Renal pelvis (tissue), 1 donor: ENCODE measurements at regions not wholly inside any gene's neighbourhood (a gene's known extent, or its start where the extent isn't known, plus 50 kb on each side); places are given as distances from the start of the nearest gene placed in this dataset.

Experiments used
- DNase-seq: peaks from one replicate; pipeline ENCODE4 v3.0.0-alpha.2; 2013

DNA sequence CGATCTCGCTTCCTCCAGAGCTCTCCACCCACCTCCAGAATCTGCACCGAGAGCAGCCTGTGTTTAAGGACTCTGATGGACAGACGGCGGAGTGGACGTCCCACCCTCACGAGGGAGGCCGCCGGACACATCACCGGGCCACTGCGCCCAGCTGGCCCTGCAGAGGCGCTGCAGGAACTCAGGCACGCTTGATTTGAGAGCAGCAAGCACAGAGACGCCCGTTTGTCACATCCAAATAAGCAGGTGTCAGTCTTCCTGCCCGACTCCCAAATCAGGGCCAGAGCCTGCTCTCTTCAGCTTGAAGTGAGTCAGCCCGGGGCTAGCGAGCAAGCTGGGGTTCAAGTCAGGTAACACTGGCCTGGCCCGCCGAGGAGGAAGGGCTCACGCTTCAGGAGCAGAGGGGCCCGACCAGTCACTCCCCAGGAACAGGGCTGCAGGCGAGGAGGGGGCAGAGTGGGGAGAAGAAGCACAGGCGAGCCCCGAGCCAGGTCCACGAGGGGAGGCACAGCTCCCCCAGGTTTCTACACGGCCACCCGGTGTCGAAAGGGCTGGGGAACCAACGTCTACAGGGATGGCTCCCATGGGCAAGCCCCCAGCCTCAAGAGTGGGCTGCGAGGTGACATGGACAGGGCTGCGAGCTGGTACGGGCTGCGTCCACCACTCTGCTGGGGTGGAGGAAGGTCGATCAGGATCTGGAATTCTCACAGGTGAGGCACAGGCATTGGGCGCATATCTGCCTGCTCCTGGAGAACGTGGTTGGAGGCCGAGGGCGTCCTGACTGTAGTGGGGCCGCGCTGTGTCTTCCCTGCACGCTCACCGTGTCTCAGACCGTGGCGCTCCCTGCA is 52.5 kb upstream of the CTDP1 start:
- DNase-seq: no peak

DNA sequence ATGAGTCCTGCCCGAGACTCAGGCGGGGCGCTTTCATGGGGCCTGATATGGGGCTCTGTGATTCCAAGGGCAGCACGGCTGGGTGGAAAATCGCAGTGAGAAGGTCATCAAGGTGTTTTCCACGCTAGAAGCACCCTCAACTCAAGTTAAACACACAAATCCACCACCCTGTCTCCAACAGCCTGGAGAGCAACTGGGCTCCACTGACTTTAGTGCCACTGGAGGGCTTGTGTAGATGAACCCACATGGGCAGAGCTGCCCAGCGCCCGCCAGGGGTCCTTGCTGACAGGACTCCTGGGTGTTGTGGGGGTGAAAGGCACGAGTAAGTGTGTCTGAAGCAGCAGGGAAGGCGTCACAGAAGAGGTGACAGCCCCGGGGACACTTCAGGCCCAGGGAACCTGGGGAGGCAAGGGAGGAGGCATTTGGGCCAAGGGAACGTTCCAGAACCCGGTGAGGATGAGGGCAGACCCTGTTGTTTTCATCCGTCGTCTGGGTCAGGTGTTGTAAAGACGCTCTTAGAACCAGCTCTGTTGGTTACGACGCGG is 51.8 kb upstream of the CTDP1 start:
- DNase-seq: no peak

DNA sequence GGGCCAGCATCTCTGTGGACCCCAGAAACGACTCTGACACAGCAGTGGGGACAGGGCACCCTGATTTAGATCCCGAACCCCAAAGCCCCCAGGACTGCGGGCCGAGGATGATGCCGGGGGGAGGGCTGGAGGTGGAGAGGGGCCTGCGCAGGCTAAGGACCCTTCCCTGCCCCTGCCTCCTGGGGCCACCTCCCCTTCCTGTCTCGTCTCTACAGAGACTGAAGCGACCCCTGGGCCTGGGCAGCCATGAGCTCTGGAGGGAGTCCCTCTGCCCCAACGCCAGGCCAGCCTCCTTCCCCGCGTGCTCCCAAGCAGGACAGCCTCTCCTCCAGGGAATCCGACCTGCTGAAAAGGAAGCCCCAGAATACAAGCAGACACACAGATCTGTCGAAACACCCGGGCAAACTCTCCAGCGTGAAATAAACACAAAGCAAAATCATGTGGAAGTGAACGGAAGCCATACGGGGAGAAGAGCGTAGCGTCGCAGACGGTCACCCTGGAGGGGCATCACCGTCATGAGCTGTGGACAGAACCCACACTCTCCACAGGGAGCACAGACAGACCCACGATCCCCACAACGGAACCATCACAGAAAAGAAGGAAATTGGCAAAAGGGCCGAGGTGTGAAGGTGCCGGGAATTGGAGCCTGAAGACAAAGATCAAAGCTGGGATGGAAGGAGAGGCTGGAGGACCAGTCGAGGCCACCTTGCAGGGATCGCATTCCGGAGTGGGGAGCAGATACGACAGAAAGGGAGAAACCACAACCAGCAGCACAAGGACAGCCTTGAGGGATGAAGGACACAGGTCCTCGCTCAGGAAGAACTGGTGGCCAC is 51.0 kb upstream of the CTDP1 start:
- DNase-seq: no peak

DNA sequence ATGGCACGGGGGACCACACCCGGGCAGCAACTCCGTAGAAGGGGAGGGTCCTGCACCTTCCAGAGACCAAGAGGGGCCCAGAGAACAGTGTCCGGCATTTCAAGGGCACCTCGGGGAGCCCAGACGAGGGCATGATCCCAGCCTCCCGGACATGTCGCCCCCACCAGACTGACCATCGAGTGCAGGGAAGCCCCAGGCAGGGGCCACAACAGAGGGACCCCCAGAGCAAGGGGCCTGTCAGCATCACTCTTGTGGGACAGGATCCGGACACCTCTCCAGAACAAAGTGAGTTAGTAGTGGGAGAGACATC is 50.4 kb upstream of the CTDP1 start:
- DNase-seq: no peak

DNA sequence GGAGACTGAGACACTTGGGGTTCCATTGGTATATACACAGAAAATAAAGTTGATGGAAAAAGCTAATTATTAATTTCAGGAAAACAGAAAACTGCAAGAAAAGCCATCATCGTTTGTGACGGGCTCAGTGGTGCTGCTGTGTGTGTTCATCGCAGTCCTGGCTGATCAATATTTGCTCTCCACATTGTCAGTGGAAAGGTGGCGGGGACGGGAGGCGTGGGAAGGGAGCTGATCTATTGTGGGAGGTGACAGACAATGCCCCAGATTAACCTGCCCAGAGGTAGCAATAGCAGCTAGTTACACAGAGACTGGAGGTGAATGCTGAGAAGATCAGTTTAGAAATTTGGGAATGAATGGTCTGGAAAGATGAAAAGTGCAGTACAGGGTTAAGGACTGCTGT is 50.0 kb upstream of the CTDP1 start:
- no peak for DNase-seq
